Mucosa of rectum (tissue), 2 donors: ENCODE measurements at regions not wholly inside any gene's neighbourhood (a gene's known extent, or its start where the extent isn't known, plus 50 kb on each side); places are given as distances from the start of the nearest gene placed in this dataset.

Experiments
- H3K27ac ChIP-seq, 2 donors: one replicate each; pipeline ENCODE4 v1.7.0; 2013; ENCODE audit warnings: inconsistent platforms in 2 of 2, low read depth in 2 of 2, low read length in 2 of 2
- H3K27me3 ChIP-seq, 2 donors: one replicate each; pipeline ENCODE4 v1.7.0; 2013; ENCODE audit warnings: low read length in 2 of 2; ENCODE audit not compliant: control insufficient read depth in 2 of 2, insufficient read depth in 2 of 2
- H3K36me3 ChIP-seq, 2 donors: one replicate each; pipeline ENCODE4 v1.7.0; 2013; ENCODE audit warnings: low read length in 2 of 2; ENCODE audit not compliant: control insufficient read depth in 2 of 2, insufficient read depth in 2 of 2
- H3K4me1 ChIP-seq, 2 donors: one replicate each; pipeline ENCODE4 v1.7.0; 2013; ENCODE audit warnings: low read length in 2 of 2, mild to moderate bottlenecking in 1 of 2; ENCODE audit not compliant: control insufficient read depth in 2 of 2, insufficient read depth in 2 of 2
- H3K4me3 ChIP-seq, 2 donors: one replicate each; pipeline ENCODE4 v1.7.0; 2013; ENCODE audit warnings: low read length in 2 of 2
- H3K9ac ChIP-seq, 2 donors: one replicate each; pipeline ENCODE4 v1.7.0; 2013; ENCODE audit warnings: low read length in 2 of 2, low read depth in 1 of 2, mild to moderate bottlenecking in 1 of 2
- H3K9me3 ChIP-seq, 2 donors: one replicate each; pipeline ENCODE4 v1.7.0; 2013; ENCODE audit warnings: low read length in 2 of 2; ENCODE audit not compliant: control insufficient read depth in 2 of 2
- donor health status: healthy.
- donor health status: Normal muscosa, but diverticular disease.

GRCh38 chr4:135194477-135194876 lies 992.9 kb upstream of the PABPC4L start:
- H3K36me3 ChIP-seq: no peaks in the 10 kb centered on the region
- no peaks in the 10 kb centered on the region for H3K9me3 ChIP-seq
- no peak overlapping the region for H3K4me3 ChIP-seq
- H3K9ac ChIP-seq: no peak overlapping the region
- no peaks in the 10 kb centered on the region for H3K4me1 ChIP-seq
- no peaks in the 10 kb centered on the region for H3K27me3 ChIP-seq
- H3K27ac ChIP-seq: no peak overlapping the region

- H3K36me3 ChIP-seq: no peaks in the 10 kb centered on the region
- H3K4me3 ChIP-seq: no peak overlapping the region
Measured at GRCh38 chr4:135192751-135193535, 991.4 kb upstream of the PABPC4L start.

GRCh38 chr4:135191596-135191995 lies 990.0 kb upstream of the PABPC4L start:
- H3K9ac ChIP-seq: no peak overlapping the region
- no peaks in the 10 kb centered on the region for H3K27me3 ChIP-seq
- H3K27ac ChIP-seq: no peak overlapping the region
- no peaks in the 10 kb centered on the region for H3K4me1 ChIP-seq
- no peaks in the 10 kb centered on the region for H3K36me3 ChIP-seq
- no peaks in the 10 kb centered on the region for H3K9me3 ChIP-seq
- H3K4me3 ChIP-seq: no peak overlapping the region

More at GRCh38 chr4:135192751-135193535, 991.4 kb upstream of the PABPC4L start:
- no peak overlapping the region for H3K27ac ChIP-seq
- no peaks in the 10 kb centered on the region for H3K27me3 ChIP-seq
- no peak overlapping the region for H3K9ac ChIP-seq
- H3K4me1 ChIP-seq: no peaks in the 10 kb centered on the region
- no peaks in the 10 kb centered on the region for H3K9me3 ChIP-seq

GRCh38 chr4:135186002-135186401 lies 984.4 kb upstream of the PABPC4L start:
- H3K4me3 ChIP-seq: no peak overlapping the region
- H3K36me3 ChIP-seq: no peaks in the 10 kb centered on the region
- no peaks in the 10 kb centered on the region for H3K27me3 ChIP-seq
- H3K9ac ChIP-seq: no peak overlapping the region
- no peaks in the 10 kb centered on the region for H3K4me1 ChIP-seq
- H3K27ac ChIP-seq: no peak overlapping the region
- H3K9me3 ChIP-seq: no peaks in the 10 kb centered on the region

- no peaks in the 10 kb centered on the region for H3K4me1 ChIP-seq
- H3K27me3 ChIP-seq: no peaks in the 10 kb centered on the region
- no peak overlapping the region for H3K27ac ChIP-seq
- H3K9ac ChIP-seq: no peak overlapping the region
- H3K9me3 ChIP-seq: no peaks in the 10 kb centered on the region
- no peak overlapping the region for H3K4me3 ChIP-seq
- no peaks in the 10 kb centered on the region for H3K36me3 ChIP-seq
Measured at GRCh38 chr4:135185256-135185655, 983.7 kb upstream of the PABPC4L start.

GRCh38 chr4:135184715-135185114 lies 983.1 kb upstream of the PABPC4L start:
- no peaks in the 10 kb centered on the region for H3K9me3 ChIP-seq
- H3K27me3 ChIP-seq: no peaks in the 10 kb centered on the region
- H3K36me3 ChIP-seq: no peaks in the 10 kb centered on the region
- no peak overlapping the region for H3K4me3 ChIP-seq
- no peak overlapping the region for H3K27ac ChIP-seq
- no peak overlapping the region for H3K9ac ChIP-seq
- no peaks in the 10 kb centered on the region for H3K4me1 ChIP-seq

- Histone ChIP-seq H3K4me3 (no peak overlapping the region), H3K27ac (no peak overlapping the region), H3K36me3 (no peaks in the 10 kb centered on the region), H3K4me1 (no peaks in the 10 kb centered on the region), H3K27me3 (no peaks in the 10 kb centered on the region), H3K9me3 (no peaks in the 10 kb centered on the region), H3K9ac (no peak overlapping the region)
Measured at GRCh38 chr4:135177321-135177720, 975.7 kb upstream of the PABPC4L start.

- no peak overlapping the region for H3K27ac ChIP-seq
- no peak overlapping the region for H3K4me3 ChIP-seq
- H3K9ac ChIP-seq: no peak overlapping the region
- no peaks in the 10 kb centered on the region for H3K36me3 ChIP-seq
- H3K27me3 ChIP-seq: no peaks in the 10 kb centered on the region
- H3K9me3 ChIP-seq: no peaks in the 10 kb centered on the region
- no peaks in the 10 kb centered on the region for H3K4me1 ChIP-seq
Measured at GRCh38 chr4:135166661-135167060, 965.1 kb upstream of the PABPC4L start.

GRCh38 chr4:135164601-135165000 lies 963.0 kb upstream of the PABPC4L start:
- Histone ChIP-seq H3K9me3 (no peaks in the 10 kb centered on the region), H3K4me1 (no peaks in the 10 kb centered on the region), H3K9ac (no peak overlapping the region), H3K4me3 (no peak overlapping the region), H3K27me3 (no peaks in the 10 kb centered on the region), H3K27ac (no peak overlapping the region), H3K36me3 (no peaks in the 10 kb centered on the region)

GRCh38 chr4:135144498-135144897 lies 942.9 kb upstream of the PABPC4L start:
- Histone ChIP-seq H3K9ac (no peak overlapping the region), H3K27me3 (no peaks in the 10 kb centered on the region)

More at GRCh38 chr4:135144498-135144897, 942.9 kb upstream of the PABPC4L start:
- H3K9me3 ChIP-seq: no peaks in the 10 kb centered on the region
- H3K36me3 ChIP-seq: no peaks in the 10 kb centered on the region
- no peaks in the 10 kb centered on the region for H3K4me1 ChIP-seq
- H3K27ac ChIP-seq: no peak overlapping the region
- H3K4me3 ChIP-seq: no peak overlapping the region
